Neuronal stem cell (in vitro differentiated cells): ENCODE measurements at regions not wholly inside any gene's neighbourhood (a gene's known extent, or its start where the extent isn't known, plus 50 kb on each side); places are given as distances from the start of the nearest gene placed in this dataset.

Experiments
- DNase-seq: peaks from one replicate; pipeline ENCODE4 v3.0.0-alpha.2; 2013; ENCODE audit warnings: low spot score
- H2AFZ ChIP-seq: one replicate; pipeline ENCODE4 v1.6.1; 2013; ENCODE audit warnings: mild to moderate bottlenecking, low read length, inconsistent platforms
- H2AK5ac ChIP-seq: 2 replicates; pipeline ENCODE4 v1.6.1; 2013; ENCODE audit warnings: low read depth, mild to moderate bottlenecking, inconsistent platforms, low read length, moderate library complexity, mixed read lengths
- H2BK120ac ChIP-seq: 2 replicates; pipeline ENCODE4 v1.6.1; 2013; ENCODE audit warnings: low read depth, mild to moderate bottlenecking, inconsistent platforms, low read length, moderate library complexity, mixed read lengths
- H2BK12ac ChIP-seq: one replicate; pipeline ENCODE4 v1.6.1; 2013; ENCODE audit warnings: low read length, inconsistent platforms
- H2BK15ac ChIP-seq: 2 replicates; pipeline ENCODE4 v1.6.1; 2013; ENCODE audit warnings: mild to moderate bottlenecking, low read length, inconsistent platforms, mixed read lengths
- H2BK5ac ChIP-seq: one replicate; pipeline ENCODE4 v1.6.1; 2013; ENCODE audit warnings: inconsistent platforms, mild to moderate bottlenecking, low read length, moderate library complexity
- H3K14ac ChIP-seq: one replicate; pipeline ENCODE4 v1.6.1; 2013; ENCODE audit warnings: low read length, inconsistent platforms
- H3K18ac ChIP-seq: 2 replicates; pipeline ENCODE4 v1.6.1; 2013; ENCODE audit warnings: low read length, inconsistent platforms
- H3K23ac ChIP-seq: 2 replicates; pipeline ENCODE4 v1.6.1; 2013; ENCODE audit warnings: low read depth, mild to moderate bottlenecking, mixed read lengths, low read length, inconsistent platforms; ENCODE audit not compliant: poor library complexity
- H3K27ac ChIP-seq: replicated peaks from 3 replicates; pipeline ENCODE4 v1.5.1; 2013; ENCODE audit warnings: low read length, inconsistent platforms
- H3K27me3 ChIP-seq, 3 experiments: 2 replicates each; pipeline ENCODE4 v1.6.1; 2013; ENCODE audit warnings: low read length in 3 of 3, mild to moderate bottlenecking in 2 of 3, inconsistent platforms in 1 of 3, low read depth in 1 of 3, mixed read lengths in 1 of 3, moderate library complexity in 1 of 3; ENCODE audit not compliant: control insufficient read depth in 3 of 3, insufficient read depth in 3 of 3
- H3K36me3 ChIP-seq, 2 donors: replicated peaks in 1 of 2; 2 replicates each; pipeline ENCODE4 v1.6.1; 2013; ENCODE audit warnings: low read length in 2 of 2; ENCODE audit not compliant: control insufficient read depth in 2 of 2, insufficient read depth in 2 of 2
- H3K4ac ChIP-seq: 2 replicates; pipeline ENCODE4 v1.6.1; 2013; ENCODE audit warnings: inconsistent platforms, mild to moderate bottlenecking, low read length, moderate library complexity
- H3K4me1 ChIP-seq, 2 donors: 1 replicate in 1 of 2; 2 replicates in 1 of 2; pipeline ENCODE4 v1.6.1; 2013; ENCODE audit warnings: low read length in 2 of 2, low read depth in 1 of 2; ENCODE audit not compliant: control insufficient read depth in 2 of 2, insufficient read depth in 1 of 2
- H3K4me2 ChIP-seq: one replicate; pipeline ENCODE4 v1.6.1; 2013; ENCODE audit warnings: mild to moderate bottlenecking, low read length, inconsistent platforms; ENCODE audit not compliant: insufficient read depth, poor library complexity, severe bottlenecking
- H3K4me3 ChIP-seq, 2 donors: 2 replicates each; pipeline ENCODE4 v1.5.1; 2013; ENCODE audit warnings: low read length in 2 of 2, mild to moderate bottlenecking in 2 of 2, inconsistent platforms in 1 of 2, moderate library complexity in 1 of 2
- H3K79me1 ChIP-seq: one replicate; pipeline ENCODE4 v1.6.1; 2013; ENCODE audit warnings: low read depth, mild to moderate bottlenecking, inconsistent platforms, low read length, moderate library complexity
- H3K9ac ChIP-seq: one replicate; pipeline ENCODE4 v1.6.1; 2013; ENCODE audit warnings: mild to moderate bottlenecking, low read depth, low read length, inconsistent platforms; ENCODE audit not compliant: poor library complexity
- H3K9me3 ChIP-seq, 2 donors: replicated peaks in 1 of 2; 2 replicates each; pipeline versions ENCODE3 to v1.6.1; 2013; ENCODE audit warnings: low read length in 2 of 2, mild to moderate bottlenecking in 2 of 2, inconsistent platforms in 1 of 2, low read depth in 1 of 2, mixed read lengths in 1 of 2, moderate library complexity in 1 of 2; ENCODE audit not compliant: control insufficient read depth in 2 of 2, insufficient read depth in 1 of 2
- H4K8ac ChIP-seq: one replicate; pipeline ENCODE4 v1.6.1; 2013; ENCODE audit warnings: low read depth, mild to moderate bottlenecking, inconsistent platforms, low read length, moderate library complexity
- H4K91ac ChIP-seq: one replicate; pipeline ENCODE4 v1.6.1; 2013; ENCODE audit warnings: low read length, low read depth, mild to moderate bottlenecking, inconsistent platforms; ENCODE audit not compliant: poor library complexity
- WGBS, 2 donors: extraction: QIAGEN DNeasy Blood & Tissue Kit; methylation state at CpG; one replicate each; pipeline ENCODE4 v1.1.7; 2013; ENCODE audit warnings: missing lambda C conversion rate in 2 of 2, mixed read lengths in 1 of 2; ENCODE audit not compliant: insufficient read length in 2 of 2, insufficient replicate concordance in 1 of 2; ENCODE audit errors: extremely low coverage in 2 of 2; 5-methylcytosine and 5-hydroxymethylcytosine counted together

DNA sequence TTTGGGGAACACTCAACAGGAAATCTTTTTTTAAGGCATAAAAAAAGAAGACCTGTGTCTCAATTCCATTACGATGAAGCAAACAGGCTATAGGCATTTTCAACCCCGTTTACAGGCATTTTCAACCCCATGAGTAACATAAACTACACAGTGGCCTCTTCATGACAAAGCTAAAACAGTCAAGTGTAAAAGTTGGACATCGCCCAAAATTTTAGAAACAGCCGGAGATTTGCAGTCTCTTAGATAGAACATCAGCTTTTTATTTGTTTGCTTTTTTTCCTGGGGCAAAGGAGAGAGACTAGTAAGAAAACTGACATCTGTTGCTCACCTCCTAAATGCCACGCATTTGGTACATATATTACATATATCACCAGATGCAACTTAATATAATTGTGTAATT is 173.7 kb downstream of the CMPK2 start:
- Histone ChIP-seq H2AFZ (no peak overlapping the region), H2BK15ac (no peak overlapping the region), H3K4me3 (no peak overlapping the region), H2AK5ac (no peak overlapping the region), H3K18ac (no peak overlapping the region), H3K36me3 (no peaks in the 10 kb centered on the region), H4K8ac (no peak overlapping the region), H2BK5ac (no peak overlapping the region), H3K9me3 (peaks cover under 1 to 2% of the 10 kb centered on the region in 2 donors), H3K79me1 (no peaks in the 10 kb centered on the region), H3K27ac (no peak overlapping the region), H3K4me2 (no peak overlapping the region), H3K27me3 (no peaks in the 10 kb centered on the region), H3K14ac (no peak overlapping the region), H3K23ac (no peak overlapping the region), H3K4me1 (peaks cover 0 to 3% of the 10 kb centered on the region in 2 donors), H3K4ac (no peak overlapping the region), H4K91ac (no peak overlapping the region), H3K9ac (no peak overlapping the region), H2BK12ac (no peak overlapping the region), H2BK120ac (no peak overlapping the region)
- no peak for DNase-seq
- no CpG with 5 or more reads among the region's 5 CpGs for WGBS, 2 donors

DNA sequence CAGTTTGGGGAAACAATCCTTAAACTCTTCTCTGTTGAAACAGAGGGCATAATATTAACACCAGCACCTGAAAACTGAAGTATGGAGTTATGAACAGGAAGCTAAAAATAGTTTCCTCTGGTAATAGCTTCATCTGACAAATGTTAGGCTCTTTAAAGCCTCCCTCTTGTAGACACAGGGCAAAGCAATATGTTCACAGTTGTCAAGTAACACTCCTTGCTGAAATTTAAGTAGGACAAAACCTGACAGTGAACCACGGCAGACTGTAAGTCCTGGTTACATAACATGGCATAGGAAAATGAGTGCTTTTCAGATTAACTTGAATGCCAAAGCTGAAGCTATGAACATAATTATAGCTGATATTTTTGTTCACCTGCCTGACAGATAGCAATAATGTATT is 172.9 kb downstream of the CMPK2 start:
- Histone ChIP-seq H3K4me2 (no peak overlapping the region), H3K79me1 (no peaks in the 10 kb centered on the region), H4K8ac (no peak overlapping the region), H3K23ac (no peak overlapping the region), H3K14ac (no peak overlapping the region), H3K4me3 (no peak overlapping the region), H3K4me1 (peaks cover 0 to 3% of the 10 kb centered on the region in 2 donors), H2BK120ac (no peak overlapping the region), H3K27me3 (no peaks in the 10 kb centered on the region), H2AFZ (no peak overlapping the region), H2BK12ac (no peak overlapping the region), H2BK5ac (no peak overlapping the region), H3K27ac (no peak overlapping the region), H3K36me3 (no peaks in the 10 kb centered on the region), H2AK5ac (no peak overlapping the region), H2BK15ac (no peak overlapping the region), H3K9ac (no peak overlapping the region), H3K9me3 (no peaks in the 10 kb centered on the region), H4K91ac (no peak overlapping the region), H3K18ac (no peak overlapping the region), H3K4ac (no peak overlapping the region)
- WGBS, 2 donors, result no CpG with 5 or more reads among the region's 1 CpG
- DNase-seq, result no peak

DNA sequence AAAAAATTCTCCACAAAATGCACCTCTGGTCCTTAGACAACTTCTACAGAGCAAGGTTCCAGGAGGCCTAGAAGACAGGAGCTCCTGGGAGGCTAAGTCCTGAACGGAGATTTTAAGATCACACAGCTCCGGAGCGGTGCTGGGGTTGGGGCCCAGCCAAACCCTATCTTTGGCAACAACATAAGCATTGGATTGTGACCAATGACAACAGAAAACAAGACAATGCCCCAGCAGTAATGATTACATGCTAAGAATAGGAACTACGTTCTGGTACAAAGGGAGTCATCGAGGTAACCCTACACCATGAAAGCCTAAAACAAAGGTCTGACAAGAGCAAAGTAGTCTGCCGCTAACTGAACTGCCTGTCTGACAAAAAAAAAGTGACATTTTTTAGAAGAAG is 171.2 kb downstream of the CMPK2 start:
- no peak overlapping the region for H3K18ac ChIP-seq
- no peak overlapping the region for H2AK5ac ChIP-seq
- H2BK15ac ChIP-seq, result no peak overlapping the region
- no peak overlapping the region for H3K4me3 ChIP-seq
- no peak overlapping the region for H4K91ac ChIP-seq
- H2BK12ac ChIP-seq, result no peak overlapping the region
- H2BK120ac ChIP-seq, result no peak overlapping the region
- no peak overlapping the region for H4K8ac ChIP-seq
- DNase-seq, result no peak
- H3K36me3 ChIP-seq, result no peaks in the 10 kb centered on the region
- no peak overlapping the region for H3K4me2 ChIP-seq
- H3K27me3 ChIP-seq, result no peaks in the 10 kb centered on the region
- H2BK5ac ChIP-seq, result no peak overlapping the region
- H3K4ac ChIP-seq, result no peak overlapping the region
- H2AFZ ChIP-seq, result no peak overlapping the region
- H3K9me3 ChIP-seq, result no peaks in the 10 kb centered on the region
- no peak overlapping the region for H3K14ac ChIP-seq
- H3K23ac ChIP-seq, result no peak overlapping the region
- WGBS, 2 donors, result no CpG with 5 or more reads among the region's 6 CpGs
- H3K27ac ChIP-seq, result no peak overlapping the region
- H3K79me1 ChIP-seq, result no peaks in the 10 kb centered on the region
- no peak overlapping the region for H3K9ac ChIP-seq
- H3K4me1 ChIP-seq, result peaks cover 0 to 3% of the 10 kb centered on the region in 2 donors

DNA sequence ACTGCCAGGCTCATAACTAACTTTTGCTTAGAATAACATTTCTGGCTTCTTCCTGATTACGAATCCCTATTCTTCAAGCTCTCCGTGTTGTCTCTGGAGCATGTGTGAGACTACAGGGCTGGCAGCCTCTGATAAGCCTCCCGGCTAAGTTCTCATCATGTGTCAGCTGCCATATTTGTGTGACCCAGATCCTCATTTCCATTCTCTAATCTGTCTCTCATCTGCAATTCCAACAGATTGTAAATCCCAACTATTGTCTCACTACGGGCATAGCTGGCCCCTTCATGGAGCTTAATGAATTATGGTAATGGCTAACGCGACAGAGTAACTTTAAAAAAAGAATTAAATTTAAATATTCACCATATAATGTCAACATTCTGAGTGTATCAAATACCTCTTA is 165.4 kb downstream of the CMPK2 start:
- no peaks in the 10 kb centered on the region for H3K27me3 ChIP-seq
- H2AK5ac ChIP-seq, result no peak overlapping the region
- H3K27ac ChIP-seq, result no peak overlapping the region
- H2AFZ ChIP-seq, result no peak overlapping the region
- H2BK120ac ChIP-seq, result no peak overlapping the region
- H3K4me2 ChIP-seq, result no peak overlapping the region
- no peaks in the 10 kb centered on the region for H3K4me1 ChIP-seq
- no peak overlapping the region for H3K23ac ChIP-seq
- H2BK15ac ChIP-seq, result no peak overlapping the region
- H3K9ac ChIP-seq, result no peak overlapping the region
- H3K14ac ChIP-seq, result no peak overlapping the region
- no peak overlapping the region for H2BK12ac ChIP-seq
- H2BK5ac ChIP-seq, result no peak overlapping the region
- no peak overlapping the region for H3K18ac ChIP-seq
- H4K8ac ChIP-seq, result no peak overlapping the region
- no peak overlapping the region for H3K4me3 ChIP-seq
- DNase-seq, result no peak
- H3K4ac ChIP-seq, result no peak overlapping the region
- no CpG with 5 or more reads among the region's 6 CpGs for WGBS, 2 donors
- peaks cover 0 to 14% of the 10 kb centered on the region in 2 donors for H3K9me3 ChIP-seq
- H3K36me3 ChIP-seq, result no peaks in the 10 kb centered on the region
- H4K91ac ChIP-seq, result no peak overlapping the region
- no peaks in the 10 kb centered on the region for H3K79me1 ChIP-seq
